AG10803 (cell line): ENCODE measurements at regions not wholly inside any gene's neighbourhood (a gene's known extent, or its start where the extent isn't known, plus 50 kb on each side); places are given as distances from the start of the nearest gene placed in this dataset.
"Not testable (repeated sequence)": the region's sequence is repeated elsewhere in the genome, so short reads cannot be mapped to it uniquely, and the experiment has no call there.

ENCODE experiments used
- DNase-seq: peaks from one replicate; pipeline ENCODE4 v3.0.0; 2010; ENCODE audit warnings: low read depth
- H3K4me3 ChIP-seq: 2 replicates; pipeline ENCODE4 v1.5.1; 2011; ENCODE audit warnings: mild to moderate bottlenecking, low read length, control low read depth
- TF ChIP-seq, protein P1 (sequence below): conservative IDR thresholded peaks from 2 replicates; pipeline ENCODE4 v1.5.1; 2011; ENCODE audit warnings: mild to moderate bottlenecking, low read length, control low read depth, inconsistent platforms

GRCh38 chr11:41675205-41675604, 215.8 kb upstream of the LRRC4C start:
- H3K4me3 ChIP-seq: no peak overlapping the region
- TF ChIP-seq, protein P1, sequence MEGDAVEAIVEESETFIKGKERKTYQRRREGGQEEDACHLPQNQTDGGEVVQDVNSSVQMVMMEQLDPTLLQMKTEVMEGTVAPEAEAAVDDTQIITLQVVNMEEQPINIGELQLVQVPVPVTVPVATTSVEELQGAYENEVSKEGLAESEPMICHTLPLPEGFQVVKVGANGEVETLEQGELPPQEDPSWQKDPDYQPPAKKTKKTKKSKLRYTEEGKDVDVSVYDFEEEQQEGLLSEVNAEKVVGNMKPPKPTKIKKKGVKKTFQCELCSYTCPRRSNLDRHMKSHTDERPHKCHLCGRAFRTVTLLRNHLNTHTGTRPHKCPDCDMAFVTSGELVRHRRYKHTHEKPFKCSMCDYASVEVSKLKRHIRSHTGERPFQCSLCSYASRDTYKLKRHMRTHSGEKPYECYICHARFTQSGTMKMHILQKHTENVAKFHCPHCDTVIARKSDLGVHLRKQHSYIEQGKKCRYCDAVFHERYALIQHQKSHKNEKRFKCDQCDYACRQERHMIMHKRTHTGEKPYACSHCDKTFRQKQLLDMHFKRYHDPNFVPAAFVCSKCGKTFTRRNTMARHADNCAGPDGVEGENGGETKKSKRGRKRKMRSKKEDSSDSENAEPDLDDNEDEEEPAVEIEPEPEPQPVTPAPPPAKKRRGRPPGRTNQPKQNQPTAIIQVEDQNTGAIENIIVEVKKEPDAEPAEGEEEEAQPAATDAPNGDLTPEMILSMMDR: no peak
- no peak for DNase-seq

DNA sequence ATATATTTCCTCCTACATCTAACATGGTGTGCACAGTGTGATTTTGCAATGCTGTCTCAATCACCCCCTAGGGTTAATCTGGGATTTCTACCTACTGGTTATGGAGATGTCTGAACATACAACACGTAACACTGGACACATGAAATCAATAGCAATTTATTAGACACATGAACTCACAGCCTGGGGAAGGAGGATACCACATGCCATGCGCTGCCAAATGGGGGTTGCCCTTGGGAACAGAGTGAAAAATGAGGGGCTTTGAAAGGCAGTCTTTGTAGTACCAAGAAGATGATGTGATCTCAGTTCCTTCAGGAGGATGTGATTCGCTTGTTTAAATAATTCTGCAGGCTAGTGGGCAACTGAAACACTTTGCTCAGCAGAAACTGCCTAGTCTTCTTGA, 253.6 kb upstream of the LRRC4C start:
- H3K4me3 ChIP-seq: no peak overlapping the region
- TF ChIP-seq, protein P1: no peak
- no peak for DNase-seq

DNA sequence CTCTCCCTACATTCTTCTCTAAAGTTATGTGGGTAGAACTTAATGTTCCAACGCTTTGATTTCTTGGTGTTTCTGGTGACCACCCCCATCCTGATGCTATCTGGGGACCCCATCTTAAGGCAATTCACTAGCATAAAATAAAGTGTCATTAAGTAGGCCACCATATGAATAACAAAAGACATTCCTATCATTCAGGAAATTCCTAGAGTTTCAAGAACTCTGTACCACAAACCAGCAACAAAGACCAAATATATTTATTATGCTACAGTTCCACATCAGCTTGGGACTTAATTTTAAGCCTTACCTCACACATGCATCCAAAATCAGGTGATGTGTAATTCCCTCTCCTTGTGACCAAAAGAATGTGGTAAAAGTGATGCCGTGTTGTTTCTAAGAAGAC, 254.6 kb upstream of the LRRC4C start:
- no peak overlapping the region for H3K4me3 ChIP-seq
- DNase-seq: peak; percentile 3
- TF ChIP-seq, protein P1: no peak

GRCh38 chr11:41716862-41717261, 257.4 kb upstream of the LRRC4C start:
- TF ChIP-seq, protein P1: no peak
- H3K4me3 ChIP-seq: no peak overlapping the region
- DNase-seq: no peak

DNA sequence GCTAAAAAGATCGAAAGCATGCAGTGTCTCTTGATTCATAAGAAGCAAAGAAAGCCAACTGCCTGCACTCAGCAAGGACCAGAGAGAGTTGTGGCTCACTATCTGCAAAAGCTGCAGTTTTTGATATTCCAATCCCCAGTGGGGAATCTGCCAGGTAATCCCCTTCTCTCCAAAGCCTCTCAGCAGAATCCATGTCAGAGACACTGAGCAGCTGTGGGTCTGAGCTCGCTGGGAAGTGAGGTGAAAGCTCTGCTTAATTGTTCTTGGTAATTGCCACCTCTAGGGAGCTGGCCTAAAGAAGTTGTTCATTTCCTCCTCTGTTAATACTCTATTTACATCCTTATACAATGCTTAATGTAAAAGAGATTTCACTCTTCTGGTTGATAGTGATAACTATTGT, 261.3 kb upstream of the LRRC4C start:
- TF ChIP-seq, protein P1: no peak
- no peak for DNase-seq
- no peak overlapping the region for H3K4me3 ChIP-seq

- H3K4me3 ChIP-seq, DNase-seq: not testable (repeated sequence)
These were observed 268.7 kb upstream of the LRRC4C start for GRCh38 chr11:41728161-41728560.

DNA sequence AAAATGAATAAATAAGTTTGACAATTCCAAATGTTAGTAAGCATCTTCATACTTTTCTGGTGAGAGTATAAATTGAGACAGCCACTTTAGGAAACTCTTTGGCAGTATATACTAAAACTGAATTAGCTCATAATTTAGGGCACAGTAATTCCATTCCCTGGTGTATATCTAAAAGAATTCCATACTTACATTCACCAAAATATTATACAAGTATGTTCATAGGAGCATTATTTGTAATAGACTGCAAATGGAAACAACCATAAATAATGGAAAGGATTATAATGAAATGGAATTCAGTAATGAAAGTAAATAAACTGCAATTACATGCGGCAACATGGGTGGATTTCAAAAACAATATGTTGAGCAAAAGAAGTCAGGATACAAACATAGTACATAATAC, 315.8 kb upstream of the LRRC4C start:
- H3K4me3 ChIP-seq: no peak overlapping the region
- TF ChIP-seq, protein P1: no peak
- DNase-seq: no peak

GRCh38 chr11:41779401-41779960, 320.0 kb upstream of the LRRC4C start:
- TF ChIP-seq, protein P1: no peak
- DNase-seq: no peak
- no peak overlapping the region for H3K4me3 ChIP-seq
